Nephron (organoid): ENCODE measurements at regions not wholly inside any gene's neighbourhood (a gene's known extent, or its start where the extent isn't known, plus 50 kb on each side); places are given as distances from the start of the nearest gene placed in this dataset.

Experiments used
- H3K27ac Mint-ChIP-seq, 3 experiments: 2 replicates each; pipeline ENCODE4 v1.8.0; 2020; ENCODE audit warnings: mixed read lengths in 3 of 3, mild to moderate bottlenecking in 2 of 3, moderate library complexity in 1 of 3
- H3K27me3 Mint-ChIP-seq: 2 replicates; pipeline ENCODE4 v1.8.0; 2021; ENCODE audit warnings: low read depth, mild to moderate bottlenecking, moderate library complexity, mixed read lengths
- H3K36me3 Mint-ChIP-seq: 2 replicates; pipeline ENCODE4 v1.8.0; 2020; ENCODE audit warnings: low read depth, mixed read lengths
- H3K4me1 Mint-ChIP-seq: 2 replicates; pipeline ENCODE4 v1.8.0; 2020; ENCODE audit warnings: mixed read lengths
- H3K4me3 Mint-ChIP-seq, 3 experiments: 2 replicates each; pipeline ENCODE4 v1.8.0; 2020; ENCODE audit warnings: mild to moderate bottlenecking in 3 of 3, mixed read lengths in 3 of 3, moderate library complexity in 2 of 3
- H3K9me3 Mint-ChIP-seq: 2 replicates; pipeline ENCODE4 v1.8.0; 2020; ENCODE audit warnings: mixed read lengths
- TF ChIP-seq, protein P1 (sequence below), 3 experiments: fragments of 200-600 bp; sonication (generic); IDR thresholded peaks; one replicate each; pipeline ENCODE4 v1.5.0; 2021; ENCODE audit warnings: antibody characterized with exemption in 3 of 3; ENCODE audit not compliant: unreplicated experiment in 3 of 3

DNA sequence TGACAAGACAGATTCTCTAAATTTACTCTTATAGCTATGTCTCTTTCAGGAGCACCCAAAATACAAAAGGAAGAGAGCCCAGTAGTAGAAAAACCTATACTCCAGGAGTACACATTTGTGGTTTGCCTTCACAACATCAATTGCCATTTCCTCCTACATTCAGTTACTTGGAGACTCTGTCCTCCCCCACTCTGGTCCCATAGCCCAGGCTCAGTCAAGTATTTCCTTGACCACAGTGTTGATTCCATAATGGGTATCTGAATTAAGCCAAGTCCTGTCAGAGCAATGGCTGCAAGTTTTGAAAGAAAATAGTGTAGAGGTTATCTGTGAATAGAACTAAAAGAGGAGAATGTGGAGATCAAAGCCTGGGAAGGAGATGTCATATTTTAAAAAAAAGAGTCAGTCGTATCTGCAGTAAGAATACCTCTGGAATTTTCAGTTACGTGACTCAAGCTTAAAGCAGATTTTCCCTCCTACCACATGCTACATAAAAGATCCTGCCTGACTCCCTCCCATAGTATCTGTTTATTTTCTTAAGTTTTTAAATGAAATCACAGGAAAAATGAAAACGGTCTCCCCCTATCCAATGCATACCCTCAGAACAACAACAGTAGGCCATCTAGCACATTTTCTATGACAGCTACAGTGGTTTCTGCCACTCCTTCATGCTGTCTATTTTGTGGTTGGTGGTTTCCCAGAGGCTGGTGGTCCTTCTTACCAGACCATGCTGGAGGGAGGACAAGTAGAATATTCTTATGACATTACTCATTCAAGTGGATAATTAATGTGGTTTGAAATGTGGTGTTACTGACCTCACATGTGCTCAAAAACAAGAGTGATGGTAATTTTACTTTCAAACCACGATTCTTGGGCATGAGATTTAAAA, 249.7 kb upstream of the TMEM161B start:
- Mint-ChIP-seq H3K4me3 (no peak overlapping the region), H3K27ac (no peak overlapping the region), H3K9me3 (no peaks in the 10 kb centered on the region), H3K4me1 (no peaks in the 10 kb centered on the region), H3K27me3 (no peaks in the 10 kb centered on the region), H3K36me3 (no peaks in the 10 kb centered on the region)
- TF ChIP-seq, protein P1, sequence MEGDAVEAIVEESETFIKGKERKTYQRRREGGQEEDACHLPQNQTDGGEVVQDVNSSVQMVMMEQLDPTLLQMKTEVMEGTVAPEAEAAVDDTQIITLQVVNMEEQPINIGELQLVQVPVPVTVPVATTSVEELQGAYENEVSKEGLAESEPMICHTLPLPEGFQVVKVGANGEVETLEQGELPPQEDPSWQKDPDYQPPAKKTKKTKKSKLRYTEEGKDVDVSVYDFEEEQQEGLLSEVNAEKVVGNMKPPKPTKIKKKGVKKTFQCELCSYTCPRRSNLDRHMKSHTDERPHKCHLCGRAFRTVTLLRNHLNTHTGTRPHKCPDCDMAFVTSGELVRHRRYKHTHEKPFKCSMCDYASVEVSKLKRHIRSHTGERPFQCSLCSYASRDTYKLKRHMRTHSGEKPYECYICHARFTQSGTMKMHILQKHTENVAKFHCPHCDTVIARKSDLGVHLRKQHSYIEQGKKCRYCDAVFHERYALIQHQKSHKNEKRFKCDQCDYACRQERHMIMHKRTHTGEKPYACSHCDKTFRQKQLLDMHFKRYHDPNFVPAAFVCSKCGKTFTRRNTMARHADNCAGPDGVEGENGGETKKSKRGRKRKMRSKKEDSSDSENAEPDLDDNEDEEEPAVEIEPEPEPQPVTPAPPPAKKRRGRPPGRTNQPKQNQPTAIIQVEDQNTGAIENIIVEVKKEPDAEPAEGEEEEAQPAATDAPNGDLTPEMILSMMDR (IDR thresholded peaks at IDR 0.05; ENCODE audit: unreplicated experiment in 3 of 3): no peak

DNA sequence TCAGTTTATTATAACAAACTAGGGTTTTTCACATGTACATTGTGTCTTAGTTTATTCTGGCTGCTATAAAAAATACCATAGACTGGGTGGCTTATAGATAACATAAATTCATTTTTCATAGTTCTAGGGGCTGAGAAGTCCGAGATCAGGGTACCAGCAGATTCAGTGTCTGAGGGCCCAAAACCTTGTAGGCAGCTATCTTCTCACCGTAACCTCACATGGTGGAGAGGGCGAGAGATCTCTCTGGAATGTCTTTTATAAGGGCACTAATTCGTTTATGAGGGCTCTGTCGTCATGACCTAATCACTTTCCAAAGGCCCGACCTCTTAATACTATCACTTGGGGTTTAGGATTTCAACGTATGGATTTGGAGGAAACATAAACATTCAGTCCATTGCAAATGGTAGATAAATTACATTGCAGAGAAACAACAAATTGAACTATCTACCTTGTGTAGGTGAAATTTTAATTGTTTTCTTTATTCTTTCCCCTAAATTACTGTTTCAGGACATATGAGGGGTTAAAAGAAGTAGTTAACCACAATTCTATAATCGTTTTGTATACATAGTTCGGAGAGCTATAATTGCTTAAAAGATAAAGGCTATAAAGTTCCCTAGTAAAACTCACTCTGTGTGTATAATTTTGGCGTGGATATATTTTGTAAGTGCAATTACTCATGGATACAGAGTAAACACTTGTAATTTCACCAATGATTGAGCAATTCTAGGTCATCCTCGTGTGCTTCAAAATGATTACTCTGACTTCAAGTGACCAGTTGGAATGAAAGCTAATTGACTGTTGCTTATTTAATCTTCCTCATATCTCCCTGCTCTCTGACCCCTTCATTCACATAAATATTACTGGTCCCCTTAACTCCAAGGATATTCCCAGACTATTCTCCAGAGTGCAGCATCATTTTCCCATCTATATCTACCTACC, 247.5 kb upstream of the TMEM161B start:
- no peaks in the 10 kb centered on the region for H3K9me3 Mint-ChIP-seq
- H3K4me3 Mint-ChIP-seq: no peak overlapping the region
- no peaks in the 10 kb centered on the region for H3K4me1 Mint-ChIP-seq
- H3K36me3 Mint-ChIP-seq: no peaks in the 10 kb centered on the region
- no peaks in the 10 kb centered on the region for H3K27me3 Mint-ChIP-seq
- no peak overlapping the region for H3K27ac Mint-ChIP-seq
- TF ChIP-seq, protein P1 (IDR thresholded peaks at IDR 0.05; ENCODE audit: unreplicated experiment in 3 of 3): no peak

DNA sequence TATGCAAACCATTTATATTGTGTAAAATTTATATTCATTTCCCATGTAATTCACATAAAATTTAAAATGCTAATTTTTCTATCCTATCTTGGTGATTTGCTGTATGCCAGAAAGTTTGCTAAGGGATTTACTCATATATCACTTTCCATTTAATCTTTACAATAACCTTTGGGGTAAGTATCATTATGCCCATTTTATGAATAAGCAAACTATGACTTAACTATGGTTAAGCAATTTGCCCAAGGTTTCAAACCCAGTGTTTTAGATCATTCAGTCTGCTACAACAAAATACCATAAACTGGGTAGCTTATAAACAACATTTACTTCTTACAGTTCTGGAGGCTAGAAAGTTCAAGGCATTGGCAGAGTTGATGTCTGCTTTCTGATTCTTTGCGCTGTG, 246.4 kb upstream of the TMEM161B start:
- Mint-ChIP-seq H3K4me1 (no peaks in the 10 kb centered on the region), H3K4me3 (no peak overlapping the region), H3K27me3 (no peaks in the 10 kb centered on the region), H3K27ac (no peak overlapping the region), H3K9me3 (no peaks in the 10 kb centered on the region), H3K36me3 (no peaks in the 10 kb centered on the region)
- TF ChIP-seq, protein P1 (IDR thresholded peaks at IDR 0.05; ENCODE audit: unreplicated experiment in 3 of 3): no peak

DNA sequence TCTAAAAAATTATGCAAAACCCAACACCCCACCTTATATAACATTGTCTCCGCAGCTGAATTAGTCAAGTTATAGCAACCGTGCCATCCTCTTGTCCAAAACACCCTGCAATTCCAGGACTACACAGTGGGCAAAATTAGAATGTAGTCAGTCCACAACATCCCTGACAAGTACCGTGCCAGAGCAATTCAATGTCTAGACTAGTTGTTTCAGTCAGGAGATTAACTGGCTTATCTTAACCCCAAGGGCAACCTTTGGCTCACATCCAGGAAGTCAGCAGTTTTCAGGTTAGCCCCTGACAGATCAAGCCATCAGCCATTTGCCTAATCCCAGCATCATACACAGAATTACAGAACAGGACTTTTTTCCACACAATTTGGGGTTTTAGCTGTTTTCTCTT, 240.8 kb upstream of the TMEM161B start:
- TF ChIP-seq, protein P1 (IDR thresholded peaks at IDR 0.05; ENCODE audit: unreplicated experiment in 3 of 3): no peak
- Mint-ChIP-seq H3K4me1 (no peaks in the 10 kb centered on the region), H3K27me3 (no peaks in the 10 kb centered on the region), H3K4me3 (no peak overlapping the region), H3K27ac (no peak overlapping the region), H3K36me3 (no peaks in the 10 kb centered on the region), H3K9me3 (no peaks in the 10 kb centered on the region)

DNA sequence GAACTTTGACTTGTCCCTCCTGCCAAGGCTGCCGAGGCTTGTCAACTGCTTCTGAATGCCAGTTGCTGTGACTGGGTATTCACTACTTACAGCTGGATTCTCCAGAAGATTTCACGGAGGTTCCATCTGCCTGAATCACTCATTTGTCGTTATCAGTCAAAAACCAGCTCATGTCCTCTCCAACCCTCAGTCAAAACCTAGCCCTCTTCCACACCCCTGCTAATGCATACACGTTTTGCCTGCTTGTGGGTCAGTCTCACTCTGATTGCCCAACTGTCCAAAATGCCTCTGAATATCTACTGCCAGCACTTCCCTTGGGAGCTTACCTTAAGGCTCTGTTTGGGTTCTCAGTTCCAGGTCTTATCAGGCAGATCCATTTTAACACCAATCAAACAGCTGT, 238.6 kb upstream of the TMEM161B start:
- H3K4me1 Mint-ChIP-seq: no peaks in the 10 kb centered on the region
- H3K27me3 Mint-ChIP-seq: no peaks in the 10 kb centered on the region
- no peaks in the 10 kb centered on the region for H3K9me3 Mint-ChIP-seq
- H3K4me3 Mint-ChIP-seq: no peak overlapping the region
- H3K36me3 Mint-ChIP-seq: no peaks in the 10 kb centered on the region
- no peak overlapping the region for H3K27ac Mint-ChIP-seq
- TF ChIP-seq, protein P1 (IDR thresholded peaks at IDR 0.05; ENCODE audit: unreplicated experiment in 3 of 3): no peak
